ENCODE measurements at regions not wholly inside any gene's neighbourhood (a gene's known extent, or its start where the extent isn't known, plus 50 kb on each side); places are given as distances from the start of the nearest gene placed in this dataset.

DNA sequence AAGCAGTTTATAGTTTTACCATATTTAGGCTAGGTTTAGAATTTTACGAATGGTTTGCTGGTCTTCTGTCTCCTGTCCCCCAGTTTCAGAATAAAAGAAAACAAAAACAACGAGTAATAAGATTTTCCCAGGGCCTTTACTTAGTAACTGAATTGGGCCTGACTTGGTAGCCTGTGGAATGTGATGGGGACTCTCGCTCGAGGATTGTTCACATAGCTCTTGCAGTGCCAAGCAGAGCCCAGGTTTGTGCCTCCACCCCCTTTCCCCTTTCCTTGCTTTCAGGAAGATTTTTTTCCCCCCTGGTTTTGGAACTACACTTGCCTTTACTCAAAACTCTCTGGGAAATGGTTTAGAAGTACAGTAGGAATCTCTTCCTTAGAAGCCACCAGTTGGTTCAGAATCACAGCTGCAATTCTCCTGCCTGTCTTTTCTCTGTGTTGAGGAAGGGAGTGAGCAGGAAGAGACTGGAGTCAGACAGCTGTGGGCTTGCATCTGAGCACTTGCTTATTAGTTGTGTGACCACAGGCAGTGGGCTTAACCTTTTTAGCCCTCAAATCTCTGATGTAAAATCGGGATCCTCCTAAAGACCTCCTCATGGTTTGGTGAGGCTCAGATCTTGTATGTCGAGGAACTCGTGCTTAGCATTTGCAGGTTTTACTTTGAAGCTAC, 501.2 kb downstream of the PCNX1 start:
- TF ChIP-seq, protein P1, sequence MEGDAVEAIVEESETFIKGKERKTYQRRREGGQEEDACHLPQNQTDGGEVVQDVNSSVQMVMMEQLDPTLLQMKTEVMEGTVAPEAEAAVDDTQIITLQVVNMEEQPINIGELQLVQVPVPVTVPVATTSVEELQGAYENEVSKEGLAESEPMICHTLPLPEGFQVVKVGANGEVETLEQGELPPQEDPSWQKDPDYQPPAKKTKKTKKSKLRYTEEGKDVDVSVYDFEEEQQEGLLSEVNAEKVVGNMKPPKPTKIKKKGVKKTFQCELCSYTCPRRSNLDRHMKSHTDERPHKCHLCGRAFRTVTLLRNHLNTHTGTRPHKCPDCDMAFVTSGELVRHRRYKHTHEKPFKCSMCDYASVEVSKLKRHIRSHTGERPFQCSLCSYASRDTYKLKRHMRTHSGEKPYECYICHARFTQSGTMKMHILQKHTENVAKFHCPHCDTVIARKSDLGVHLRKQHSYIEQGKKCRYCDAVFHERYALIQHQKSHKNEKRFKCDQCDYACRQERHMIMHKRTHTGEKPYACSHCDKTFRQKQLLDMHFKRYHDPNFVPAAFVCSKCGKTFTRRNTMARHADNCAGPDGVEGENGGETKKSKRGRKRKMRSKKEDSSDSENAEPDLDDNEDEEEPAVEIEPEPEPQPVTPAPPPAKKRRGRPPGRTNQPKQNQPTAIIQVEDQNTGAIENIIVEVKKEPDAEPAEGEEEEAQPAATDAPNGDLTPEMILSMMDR (IDR thresholded peaks at IDR 0.05; ENCODE audit: poor library complexity, severe bottlenecking), result no peak
- TF ChIP-seq EP300 (conservative IDR thresholded peaks at IDR 0.05; ENCODE audit: poor library complexity, severe bottlenecking) (no peak), POLR2AphosphoS5 (IDR thresholded peaks at IDR 0.05) (no peak), EZH2 (IDR thresholded peaks at IDR 0.05; ENCODE audit: borderline replicate concordance, insufficient read depth, low read length, poor library complexity, severe bottlenecking) (no peak)
